ENCODE measurements at regions not wholly inside any gene's neighbourhood (a gene's known extent, or its start where the extent isn't known, plus 50 kb on each side); places are given as distances from the start of the nearest gene placed in this dataset.

GRCh38 chr7:135731-136645 lies 56.4 kb upstream of the FAM20C start:
- TF ChIP-seq ESRRA (CRISPR knock-in tag; IDR thresholded peaks at IDR 0.05; ENCODE audit: borderline replicate concordance) (no peak), TP53 (CRISPR knock-in tag; IDR thresholded peaks at IDR 0.05) (no peak), CTCF (IDR thresholded peaks at IDR 0.05) (no peak), PREB (CRISPR knock-in tag; IDR thresholded peaks at IDR 0.05; ENCODE audit: borderline replicate concordance) (no peak), CREB1 (CRISPR knock-in tag; IDR thresholded peaks at IDR 0.05) (no peak), USF1 (CRISPR knock-in tag; IDR thresholded peaks at IDR 0.05) (no peak), HMGXB4 (CRISPR knock-in tag; IDR thresholded peaks at IDR 0.05) (no peak), USF2 (CRISPR knock-in tag; IDR thresholded peaks at IDR 0.05) (no peak), E2F1 (CRISPR knock-in tag; IDR thresholded peaks at IDR 0.05) (no peak), RELA (CRISPR knock-in tag; IDR thresholded peaks at IDR 0.05; ENCODE audit: borderline replicate concordance) (no peak), CREM (CRISPR knock-in tag; IDR thresholded peaks at IDR 0.05) (no peak), IRF1 (CRISPR knock-in tag; IDR thresholded peaks at IDR 0.05) (no peak), ZBTB21 (CRISPR knock-in tag; IDR thresholded peaks at IDR 0.05; ENCODE audit: borderline replicate concordance) (no peak)
